WTC11 (cell line): ENCODE measurements at regions not wholly inside any gene's neighbourhood (a gene's known extent, or its start where the extent isn't known, plus 50 kb on each side); places are given as distances from the start of the nearest gene placed in this dataset.

Source experiments
- ATAC-seq: fragments of 200-7000 bp; cut with Tn5 transposase; 2 replicates; pipeline ENCODE4 v1.10.0; 2021; ENCODE audit warnings: mild to moderate bottlenecking, moderate library complexity
- CTCF ChIA-PET: fragments of 300-600 bp; sonication (Branson Sonifier 250); formaldehyde crosslinking; loops from one replicate; lab custom pipeline; 2021; ENCODE audit warnings: antibody characterized with exemption; lab: Charles Lee
- POLR2A ChIA-PET: fragments of 350-600 bp; sonication (Branson Sonifier 250); formaldehyde crosslinking; loops from one replicate; lab custom pipeline; 2021; ENCODE audit warnings: antibody characterized with exemption; lab: Charles Lee
- DNase-seq: peaks from one replicate; pipeline ENCODE4 v3.0.0; 2021; ENCODE audit warnings: low spot score
- H3K27ac Mint-ChIP-seq: 2 replicates; pipeline ENCODE4 v1.8.0; 2021; ENCODE audit warnings: mixed read lengths
- H3K27me3 Mint-ChIP-seq: 2 replicates; pipeline ENCODE4 v1.8.0; 2021; ENCODE audit warnings: low read depth, mild to moderate bottlenecking, moderate library complexity, mixed read lengths
- H3K36me3 Mint-ChIP-seq: 2 replicates; pipeline ENCODE4 v1.8.0; 2021; ENCODE audit warnings: mixed read lengths
- H3K4me1 Mint-ChIP-seq: 2 replicates; pipeline ENCODE4 v1.8.0; 2022; ENCODE audit warnings: mixed read lengths
- H3K4me3 Mint-ChIP-seq: 2 replicates; pipeline ENCODE4 v1.8.0; 2021; ENCODE audit warnings: mild to moderate bottlenecking, moderate library complexity, mixed read lengths
- H3K9me3 Mint-ChIP-seq: 2 replicates; pipeline ENCODE4 v1.8.0; 2021; ENCODE audit warnings: mixed read lengths
- AFF4 ChIP-seq: sonication (generic); formaldehyde crosslinking; IDR thresholded peaks from 2 replicates; pipeline ENCODE4 v1.8.1; 2023; ENCODE audit warnings: mild to moderate bottlenecking, missing genetic modification reagents, borderline replicate concordance
- ATF2 ChIP-seq: sonication (generic); formaldehyde crosslinking; IDR thresholded peaks from 2 replicates; pipeline ENCODE4 v1.8.1; 2022; ENCODE audit warnings: low read depth, missing genetic modification reagents, borderline replicate concordance
- CREM ChIP-seq: sonication (generic); formaldehyde crosslinking; IDR thresholded peaks from 2 replicates; pipeline ENCODE4 v1.8.1; 2022; ENCODE audit warnings: mild to moderate bottlenecking, missing genetic modification reagents, moderate library complexity
- EMX1 ChIP-seq: fragments of 250-450 bp; sonication (Bioruptor Pico); IDR thresholded peaks from 2 replicates; pipeline ENCODE4 v1.8.0; 2021; ENCODE audit warnings: mild to moderate bottlenecking
- ESRRA ChIP-seq: sonication (generic); formaldehyde crosslinking; IDR thresholded peaks from 2 replicates; pipeline ENCODE4 v1.8.1; 2022; ENCODE audit warnings: mild to moderate bottlenecking, missing genetic modification reagents, borderline replicate concordance
- ETV6 ChIP-seq: sonication (generic); formaldehyde crosslinking; IDR thresholded peaks from 2 replicates; pipeline ENCODE4 v1.8.1; 2022; ENCODE audit warnings: mild to moderate bottlenecking, missing genetic modification reagents
- JAZF1 ChIP-seq: fragments of 250-450 bp; sonication (Bioruptor Pico); IDR thresholded peaks from 2 replicates; pipeline ENCODE4 v1.9.0; 2021; ENCODE audit warnings: moderate library complexity, mild to moderate bottlenecking, inconsistent platforms
- MXD4 ChIP-seq: fragments of 250-450 bp; sonication (Bioruptor Pico); IDR thresholded peaks from 2 replicates; pipeline ENCODE4 v1.8.0; 2021; ENCODE audit warnings: mild to moderate bottlenecking, moderate library complexity, borderline replicate concordance
- MYBL2 ChIP-seq: sonication (generic); formaldehyde crosslinking; IDR thresholded peaks from 2 replicates; pipeline ENCODE4 v1.8.1; 2023; ENCODE audit warnings: mild to moderate bottlenecking, moderate library complexity, missing genetic modification reagents
- NFE2L1 ChIP-seq: sonication (generic); formaldehyde crosslinking; IDR thresholded peaks from 2 replicates; pipeline ENCODE4 v1.8.1; 2023; ENCODE audit warnings: missing genetic modification reagents
- RELA ChIP-seq: sonication (generic); formaldehyde crosslinking; IDR thresholded peaks from 2 replicates; pipeline ENCODE4 v1.8.1; 2022; ENCODE audit warnings: missing genetic modification reagents, mild to moderate bottlenecking, borderline replicate concordance
- SMAD3 ChIP-seq: sonication (generic); formaldehyde crosslinking; IDR thresholded peaks from 2 replicates; pipeline ENCODE4 v1.8.0; 2022; ENCODE audit warnings: missing genetic modification reagents, mild to moderate bottlenecking, borderline replicate concordance
- TCF7 ChIP-seq: sonication (generic); formaldehyde crosslinking; IDR thresholded peaks from 2 replicates; pipeline ENCODE4 v1.8.0; 2022; ENCODE audit warnings: mild to moderate bottlenecking, low read depth, missing genetic modification reagents, moderate library complexity
- TEAD1 ChIP-seq: sonication (generic); formaldehyde crosslinking; IDR thresholded peaks from 2 replicates; pipeline ENCODE4 v1.8.0; 2022; ENCODE audit warnings: mild to moderate bottlenecking, missing genetic modification reagents
- ZNF121 ChIP-seq: sonication (generic); formaldehyde crosslinking; IDR thresholded peaks from 2 replicates; pipeline ENCODE4 v1.8.0; 2023; ENCODE audit warnings: missing genetic modification reagents
- ZNF281 ChIP-seq: sonication (generic); formaldehyde crosslinking; IDR thresholded peaks from 2 replicates; pipeline ENCODE4 v1.8.0; 2023; ENCODE audit warnings: mild to moderate bottlenecking, missing genetic modification reagents
- ZNF396 ChIP-seq: fragments of 250-450 bp; sonication (Bioruptor Pico); IDR thresholded peaks from 2 replicates; pipeline ENCODE4 v1.8.0; 2021; ENCODE audit warnings: mild to moderate bottlenecking, moderate library complexity, borderline replicate concordance
- TF ChIP-seq, protein P1 (sequence below): sonication (generic); formaldehyde crosslinking; IDR thresholded peaks from 2 replicates; pipeline ENCODE4 v1.8.1; 2023; ENCODE audit warnings: mild to moderate bottlenecking, missing genetic modification reagents
- TF ChIP-seq, protein P2 (sequence below): sonication (generic); formaldehyde crosslinking; IDR thresholded peaks from 2 replicates; pipeline ENCODE4 v1.8.0; 2022; ENCODE audit warnings: mild to moderate bottlenecking, missing genetic modification reagents
- TF ChIP-seq, protein P3 (sequence below): sonication (generic); formaldehyde crosslinking; IDR thresholded peaks from 2 replicates; pipeline ENCODE4 v1.8.1; 2022; ENCODE audit warnings: mild to moderate bottlenecking, moderate library complexity, missing genetic modification reagents
- TF ChIP-seq, protein P4 (sequence below): sonication (generic); formaldehyde crosslinking; conservative IDR thresholded peaks from 2 replicates; pipeline ENCODE4 v1.8.1; 2022; ENCODE audit warnings: mild to moderate bottlenecking, missing genetic modification reagents

DNA sequence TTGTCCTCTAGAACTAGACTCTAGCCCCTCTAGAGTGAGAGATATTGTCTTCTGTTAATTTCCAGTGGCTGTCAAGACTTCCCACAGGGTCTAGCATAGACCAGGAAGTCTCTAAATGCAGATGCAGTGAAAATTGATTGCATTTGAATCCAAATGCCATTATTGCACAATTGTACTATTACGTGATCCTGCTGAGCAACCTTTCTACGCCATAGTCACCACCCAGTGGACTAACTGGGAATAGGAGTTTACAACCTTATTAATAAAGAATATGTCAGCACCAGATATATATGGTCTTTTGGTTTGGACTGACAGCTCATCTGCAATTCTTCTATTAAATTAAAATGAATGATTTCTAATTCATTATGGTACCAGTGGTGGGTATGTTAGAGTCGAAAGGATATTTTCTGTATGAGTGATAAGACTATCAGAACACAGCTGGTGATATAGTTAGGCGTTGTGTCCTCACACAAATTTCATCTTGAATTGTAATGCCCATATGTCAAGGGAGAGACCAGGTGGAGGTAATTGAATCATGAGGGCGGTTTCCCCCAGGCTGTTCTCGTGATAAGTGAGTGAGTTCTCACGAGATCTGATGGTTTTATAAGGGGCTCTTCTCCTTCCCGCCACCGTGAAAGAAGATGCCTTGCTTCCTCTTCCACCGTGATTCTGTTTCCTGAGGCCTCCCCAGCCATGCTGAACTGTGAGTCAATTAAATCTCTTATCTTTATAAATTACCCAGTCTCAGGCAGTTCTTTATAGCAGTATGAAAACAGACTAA lies 138.9 kb upstream of the CA10 start (continued):
- no peak for TF ChIP-seq ESRRA (CRISPR knock-in tag)
- TF ChIP-seq EMX1 (CRISPR knock-in tag) = no peak
- TF ChIP-seq, protein P1, sequence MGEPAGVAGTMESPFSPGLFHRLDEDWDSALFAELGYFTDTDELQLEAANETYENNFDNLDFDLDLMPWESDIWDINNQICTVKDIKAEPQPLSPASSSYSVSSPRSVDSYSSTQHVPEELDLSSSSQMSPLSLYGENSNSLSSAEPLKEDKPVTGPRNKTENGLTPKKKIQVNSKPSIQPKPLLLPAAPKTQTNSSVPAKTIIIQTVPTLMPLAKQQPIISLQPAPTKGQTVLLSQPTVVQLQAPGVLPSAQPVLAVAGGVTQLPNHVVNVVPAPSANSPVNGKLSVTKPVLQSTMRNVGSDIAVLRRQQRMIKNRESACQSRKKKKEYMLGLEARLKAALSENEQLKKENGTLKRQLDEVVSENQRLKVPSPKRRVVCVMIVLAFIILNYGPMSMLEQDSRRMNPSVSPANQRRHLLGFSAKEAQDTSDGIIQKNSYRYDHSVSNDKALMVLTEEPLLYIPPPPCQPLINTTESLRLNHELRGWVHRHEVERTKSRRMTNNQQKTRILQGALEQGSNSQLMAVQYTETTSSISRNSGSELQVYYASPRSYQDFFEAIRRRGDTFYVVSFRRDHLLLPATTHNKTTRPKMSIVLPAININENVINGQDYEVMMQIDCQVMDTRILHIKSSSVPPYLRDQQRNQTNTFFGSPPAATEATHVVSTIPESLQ (CRISPR knock-in tag) = no peak
- no peak for TF ChIP-seq ZNF281 (CRISPR knock-in tag)
- TF ChIP-seq MXD4 (CRISPR knock-in tag) = no peak

DNA sequence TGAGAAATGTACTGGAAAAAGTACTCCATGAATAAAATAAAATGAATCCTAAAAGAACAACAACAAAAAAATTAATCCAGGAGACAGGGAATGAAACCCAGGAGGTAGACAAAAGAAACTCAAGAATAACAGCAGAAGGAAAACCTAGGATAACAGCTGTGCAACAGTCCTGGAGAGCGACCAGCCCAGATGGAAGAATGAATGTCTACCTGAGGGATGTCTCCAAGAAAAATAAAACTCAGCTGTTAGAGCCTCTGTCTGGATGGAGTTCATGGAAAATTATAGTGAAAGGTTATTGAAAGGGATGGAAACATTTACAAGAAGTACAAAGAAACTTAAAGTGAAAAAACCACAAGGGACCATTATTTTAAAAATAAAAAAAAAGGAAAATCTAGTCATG lies 135.8 kb upstream of the CA10 start:
- DNase-seq (no peak), ATAC-seq (no peak)
- Mint-ChIP-seq H3K9me3 (peaks cover 74% of the 10 kb centered on the region), H3K4me3 (no peak overlapping the region), H3K4me1 (no peaks in the 10 kb centered on the region), H3K36me3 (peaks cover 46% of the 10 kb centered on the region), H3K27ac (no peak overlapping the region), H3K27me3 (peaks cover 4% of the 10 kb centered on the region; the same call in 1 of the 2 replicates)
- CTCF ChIA-PET = no interaction called here
- POLR2A ChIA-PET = no interaction called here
- TF ChIP-seq TEAD1 (CRISPR knock-in tag) = no peak
- no peak for TF ChIP-seq AFF4
- no peak for TF ChIP-seq ETV6 (CRISPR knock-in tag)
- TF ChIP-seq RELA (CRISPR knock-in tag) = no peak
- TF ChIP-seq, protein P2, sequence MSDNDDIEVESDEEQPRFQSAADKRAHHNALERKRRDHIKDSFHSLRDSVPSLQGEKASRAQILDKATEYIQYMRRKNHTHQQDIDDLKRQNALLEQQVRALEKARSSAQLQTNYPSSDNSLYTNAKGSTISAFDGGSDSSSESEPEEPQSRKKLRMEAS = no peak
- TF ChIP-seq NFE2L1 = no peak
- TF ChIP-seq MYBL2 = no peak

- Mint-ChIP-seq H3K4me1 (no peaks in the 10 kb centered on the region), H3K27me3 (no peaks in the 10 kb centered on the region; the same call in 1 of the 2 replicates), H3K27ac (no peak overlapping the region), H3K4me3 (no peak overlapping the region), H3K36me3 (peaks cover 47% of the 10 kb centered on the region), H3K9me3 (peaks cover 67% of the 10 kb centered on the region)
- POLR2A ChIA-PET = no interaction called here
- CTCF ChIA-PET = interaction anchor here (1.1 kb wide), 1 partner anchor 11 kb away, joined by 3 read pairs; no protein-coding TSS in a partner anchor
- DNase-seq = no peak
- ATAC-seq = no peak
- TF ChIP-seq, protein P3, sequence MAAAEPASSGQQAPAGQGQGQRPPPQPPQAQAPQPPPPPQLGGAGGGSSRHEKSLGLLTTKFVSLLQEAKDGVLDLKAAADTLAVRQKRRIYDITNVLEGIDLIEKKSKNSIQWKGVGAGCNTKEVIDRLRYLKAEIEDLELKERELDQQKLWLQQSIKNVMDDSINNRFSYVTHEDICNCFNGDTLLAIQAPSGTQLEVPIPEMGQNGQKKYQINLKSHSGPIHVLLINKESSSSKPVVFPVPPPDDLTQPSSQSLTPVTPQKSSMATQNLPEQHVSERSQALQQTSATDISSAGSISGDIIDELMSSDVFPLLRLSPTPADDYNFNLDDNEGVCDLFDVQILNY (CRISPR knock-in tag) = no peak
- TF ChIP-seq SMAD3 (CRISPR knock-in tag) (no peak), ZNF121 (CRISPR knock-in tag) (no peak), TCF7 (CRISPR knock-in tag) (no peak), ATF2 (CRISPR knock-in tag) (no peak), ETV6 (CRISPR knock-in tag) (no peak), ZNF396 (CRISPR knock-in tag) (no peak), JAZF1 (CRISPR knock-in tag) (no peak), CREM (CRISPR knock-in tag) (no peak)
- TF ChIP-seq, protein P4, sequence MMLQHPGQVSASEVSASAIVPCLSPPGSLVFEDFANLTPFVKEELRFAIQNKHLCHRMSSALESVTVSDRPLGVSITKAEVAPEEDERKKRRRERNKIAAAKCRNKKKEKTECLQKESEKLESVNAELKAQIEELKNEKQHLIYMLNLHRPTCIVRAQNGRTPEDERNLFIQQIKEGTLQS (CRISPR knock-in tag) = no peak
These were observed 129.1 kb upstream of the CA10 start for GRCh38 chr17:52287611-52288010.
